ENCODE measurements at regions not wholly inside any gene's neighbourhood (a gene's known extent, or its start where the extent isn't known, plus 50 kb on each side); places are given as distances from the start of the nearest gene placed in this dataset.
"Not testable (repeated sequence)": the region's sequence is repeated elsewhere in the genome, so short reads cannot be mapped to it uniquely, and the experiment has no call there.

DNA sequence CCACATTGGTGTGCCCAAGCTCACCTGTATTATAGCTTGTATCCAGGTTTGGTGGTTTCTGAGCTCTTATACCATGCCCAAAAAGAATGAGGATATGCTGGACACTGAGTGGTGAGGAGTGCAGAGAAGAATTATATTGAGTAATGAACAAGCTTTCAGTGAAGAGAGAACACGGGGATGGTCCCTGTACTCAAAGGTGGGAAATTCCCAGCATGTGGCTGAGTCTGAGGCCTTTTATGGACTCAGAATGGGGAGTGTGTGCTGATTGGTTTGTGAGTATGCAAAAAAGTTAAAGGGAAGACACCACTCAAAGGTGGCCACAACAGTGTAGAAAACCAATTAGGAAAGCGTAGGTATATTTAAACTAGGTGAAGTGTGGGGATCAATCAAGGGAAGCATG is 191.2 kb upstream of the SLITRK6 start:
- H3K36me3 ChIP-seq (ENCODE audit: control insufficient read depth, insufficient read depth, low read length), result no peaks in the 10 kb centered on the region
- no CpG with 5 or more reads among the region's 2 CpGs for WGBS (ENCODE audit: insufficient coverage, insufficient read length)
- DNase-seq (ENCODE audit: low read depth, low spot score), result no peak
- no peak overlapping the region for H3K27ac ChIP-seq (ENCODE audit: low read length)
- H3K4me3 ChIP-seq (ENCODE audit: low read length), result no peak overlapping the region
- no peaks in the 10 kb centered on the region for H3K27me3 ChIP-seq (ENCODE audit: control insufficient read depth, insufficient read depth, low read length)
- H3K4me1 ChIP-seq (ENCODE audit: control insufficient read depth, insufficient read depth, low read length), result no peaks in the 10 kb centered on the region
- no peaks in the 10 kb centered on the region for H3K9me3 ChIP-seq (ENCODE audit: control insufficient read depth, insufficient read depth, low read length)

- H3K4me3 ChIP-seq (ENCODE audit: low read length), result no peak overlapping the region
- H3K36me3 ChIP-seq (ENCODE audit: control insufficient read depth, insufficient read depth, low read length), result no peaks in the 10 kb centered on the region
- H3K9me3 ChIP-seq (ENCODE audit: control insufficient read depth, insufficient read depth, low read length), result no peaks in the 10 kb centered on the region
- no CpG with 5 or more reads among the region's 1 CpG for WGBS (ENCODE audit: insufficient coverage, insufficient read length)
- no peak for DNase-seq (ENCODE audit: low read depth, low spot score)
- H3K4me1 ChIP-seq (ENCODE audit: control insufficient read depth, insufficient read depth, low read length), result no peaks in the 10 kb centered on the region
- H3K27me3 ChIP-seq (ENCODE audit: control insufficient read depth, insufficient read depth, low read length), result no peaks in the 10 kb centered on the region
- H3K27ac ChIP-seq (ENCODE audit: low read length), result no peak overlapping the region
These were observed 186.6 kb upstream of the SLITRK6 start for GRCh38 chr13:85985797-85986196.

DNA sequence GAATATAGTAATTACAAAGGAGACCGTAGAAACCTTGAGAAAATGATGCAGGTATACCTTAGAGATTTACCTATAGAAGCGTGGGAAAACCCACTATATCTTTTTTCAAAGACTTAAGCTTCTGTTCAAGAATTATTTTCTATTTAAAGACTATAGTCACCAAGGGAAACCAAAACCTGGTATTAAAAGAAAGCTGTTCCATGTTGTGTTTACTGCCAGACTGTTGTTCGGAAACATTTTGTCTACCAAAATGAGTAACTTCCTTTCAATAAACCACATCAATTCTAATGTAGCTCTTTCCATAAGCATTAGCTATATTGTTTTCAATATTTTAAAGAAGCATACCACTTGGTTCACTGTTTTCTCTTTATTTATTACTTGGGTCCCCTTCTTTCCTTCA is 182.9 kb upstream of the SLITRK6 start:
- DNase-seq (ENCODE audit: low read depth, low spot score), result no peak
- H3K27ac ChIP-seq (ENCODE audit: low read length), result no peak overlapping the region
- H3K27me3 ChIP-seq (ENCODE audit: control insufficient read depth, insufficient read depth, low read length), result no peaks in the 10 kb centered on the region
- H3K36me3 ChIP-seq (ENCODE audit: control insufficient read depth, insufficient read depth, low read length), result no peaks in the 10 kb centered on the region
- no peak overlapping the region for H3K4me3 ChIP-seq (ENCODE audit: low read length)
- no peaks in the 10 kb centered on the region for H3K4me1 ChIP-seq (ENCODE audit: control insufficient read depth, insufficient read depth, low read length)
- WGBS (ENCODE audit: insufficient coverage, insufficient read length), result no CpG with 5 or more reads among the region's 3 CpGs
- no peaks in the 10 kb centered on the region for H3K9me3 ChIP-seq (ENCODE audit: control insufficient read depth, insufficient read depth, low read length)

DNA sequence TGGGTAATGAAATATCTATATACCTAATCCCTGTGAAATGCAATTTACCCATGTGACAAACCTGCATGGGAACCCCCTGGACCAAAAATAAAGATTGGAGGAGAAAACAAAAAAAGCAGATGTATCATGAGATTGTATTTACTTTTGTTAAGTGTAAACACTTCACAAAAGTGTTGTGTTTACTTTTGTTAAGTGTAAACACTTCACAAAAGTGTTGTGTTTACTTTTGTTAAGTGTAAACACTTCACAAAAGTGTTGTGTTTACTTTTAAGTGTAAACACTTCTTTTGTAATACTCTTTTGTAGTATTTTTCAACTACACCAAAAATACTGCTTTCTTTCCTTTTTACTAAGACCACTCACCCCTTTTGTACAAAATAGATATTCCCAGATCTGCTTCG is 181.2 kb upstream of the SLITRK6 start:
- not testable (repeated sequence) for H3K27ac ChIP-seq (ENCODE audit: low read length); H3K4me3 ChIP-seq (ENCODE audit: low read length); H3K27me3 ChIP-seq (ENCODE audit: control insufficient read depth, insufficient read depth, low read length); H3K4me1 ChIP-seq (ENCODE audit: control insufficient read depth, insufficient read depth, low read length); DNase-seq (ENCODE audit: low read depth, low spot score); H3K9me3 ChIP-seq (ENCODE audit: control insufficient read depth, insufficient read depth, low read length); H3K36me3 ChIP-seq (ENCODE audit: control insufficient read depth, insufficient read depth, low read length)
- WGBS (ENCODE audit: insufficient coverage, insufficient read length), result no CpG with 5 or more reads among the region's 1 CpG

DNA sequence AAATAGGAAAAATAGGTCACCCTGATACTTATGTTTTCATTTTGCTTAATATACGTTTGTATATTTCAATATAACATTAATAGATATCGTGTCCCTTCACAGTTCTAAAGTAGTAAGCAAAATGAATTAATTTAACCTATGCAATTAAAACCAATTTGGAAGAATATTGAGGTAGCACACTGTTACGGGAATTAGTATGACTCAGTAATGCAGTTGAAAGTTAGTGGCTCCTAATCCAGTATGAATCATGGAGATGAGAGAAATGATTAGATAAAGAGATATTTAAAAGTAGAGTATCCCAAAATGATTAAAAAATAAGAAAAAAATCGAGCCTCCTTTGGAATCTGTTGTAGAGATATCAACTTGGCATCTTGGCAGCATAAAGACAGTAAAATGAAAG is 177.0 kb upstream of the SLITRK6 start:
- Histone ChIP-seq H3K27ac (ENCODE audit: low read length) (no peak overlapping the region), H3K9me3 (ENCODE audit: control insufficient read depth, insufficient read depth, low read length) (no peaks in the 10 kb centered on the region), H3K4me1 (ENCODE audit: control insufficient read depth, insufficient read depth, low read length) (no peaks in the 10 kb centered on the region), H3K4me3 (ENCODE audit: low read length) (no peak overlapping the region), H3K36me3 (ENCODE audit: control insufficient read depth, insufficient read depth, low read length) (no peaks in the 10 kb centered on the region), H3K27me3 (ENCODE audit: control insufficient read depth, insufficient read depth, low read length) (no peaks in the 10 kb centered on the region)
- WGBS (ENCODE audit: insufficient coverage, insufficient read length), result no CpG with 5 or more reads among the region's 4 CpGs
- no peak for DNase-seq (ENCODE audit: low read depth, low spot score)

GRCh38 chr13:85974608-85975366 is 175.6 kb upstream of the SLITRK6 start:
- no peak for DNase-seq (ENCODE audit: low read depth, low spot score)
- no peak overlapping the region for H3K27ac ChIP-seq (ENCODE audit: low read length)
- no peak overlapping the region for H3K4me3 ChIP-seq (ENCODE audit: low read length)
- no CpG with 5 or more reads among the region's 4 CpGs for WGBS (ENCODE audit: insufficient coverage, insufficient read length)
- H3K4me1 ChIP-seq (ENCODE audit: control insufficient read depth, insufficient read depth, low read length), result no peaks in the 10 kb centered on the region
- H3K36me3 ChIP-seq (ENCODE audit: control insufficient read depth, insufficient read depth, low read length), result no peaks in the 10 kb centered on the region
- H3K9me3 ChIP-seq (ENCODE audit: control insufficient read depth, insufficient read depth, low read length), result no peaks in the 10 kb centered on the region
- H3K27me3 ChIP-seq (ENCODE audit: control insufficient read depth, insufficient read depth, low read length), result no peaks in the 10 kb centered on the region

DNA sequence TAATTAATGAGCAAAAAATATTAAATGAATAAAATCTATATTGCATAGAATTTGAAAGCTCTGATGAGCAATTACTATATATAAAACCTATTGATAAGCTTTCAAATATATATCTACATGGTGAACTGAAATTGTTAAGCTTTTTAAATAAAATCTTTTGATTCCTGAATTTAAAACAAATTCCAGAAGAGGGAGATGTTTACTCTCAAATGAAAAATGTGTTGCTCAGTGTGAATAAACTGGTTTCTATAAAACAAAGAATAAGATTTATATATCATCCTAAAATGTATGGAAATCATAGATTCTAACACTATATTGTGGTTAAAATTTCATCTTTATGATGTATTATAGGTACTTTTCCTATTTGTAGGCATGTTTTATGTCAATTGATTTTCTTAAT is 171.5 kb upstream of the SLITRK6 start:
- Histone ChIP-seq H3K36me3 (ENCODE audit: control insufficient read depth, insufficient read depth, low read length) (no peaks in the 10 kb centered on the region), H3K4me3 (ENCODE audit: low read length) (no peak overlapping the region), H3K27me3 (ENCODE audit: control insufficient read depth, insufficient read depth, low read length) (no peaks in the 10 kb centered on the region), H3K27ac (ENCODE audit: low read length) (no peak overlapping the region), H3K9me3 (ENCODE audit: control insufficient read depth, insufficient read depth, low read length) (no peaks in the 10 kb centered on the region), H3K4me1 (ENCODE audit: control insufficient read depth, insufficient read depth, low read length) (no peaks in the 10 kb centered on the region)
- no peak for DNase-seq (ENCODE audit: low read depth, low spot score)

GRCh38 chr13:85969331-85969730 is 170.1 kb upstream of the SLITRK6 start:
- no peaks in the 10 kb centered on the region for H3K27me3 ChIP-seq (ENCODE audit: control insufficient read depth, insufficient read depth, low read length)
- no peak overlapping the region for H3K4me3 ChIP-seq (ENCODE audit: low read length)
- no peaks in the 10 kb centered on the region for H3K9me3 ChIP-seq (ENCODE audit: control insufficient read depth, insufficient read depth, low read length)
- no peaks in the 10 kb centered on the region for H3K4me1 ChIP-seq (ENCODE audit: control insufficient read depth, insufficient read depth, low read length)
- no peak for DNase-seq (ENCODE audit: low read depth, low spot score)
- no peaks in the 10 kb centered on the region for H3K36me3 ChIP-seq (ENCODE audit: control insufficient read depth, insufficient read depth, low read length)
- no peak overlapping the region for H3K27ac ChIP-seq (ENCODE audit: low read length)

DNA sequence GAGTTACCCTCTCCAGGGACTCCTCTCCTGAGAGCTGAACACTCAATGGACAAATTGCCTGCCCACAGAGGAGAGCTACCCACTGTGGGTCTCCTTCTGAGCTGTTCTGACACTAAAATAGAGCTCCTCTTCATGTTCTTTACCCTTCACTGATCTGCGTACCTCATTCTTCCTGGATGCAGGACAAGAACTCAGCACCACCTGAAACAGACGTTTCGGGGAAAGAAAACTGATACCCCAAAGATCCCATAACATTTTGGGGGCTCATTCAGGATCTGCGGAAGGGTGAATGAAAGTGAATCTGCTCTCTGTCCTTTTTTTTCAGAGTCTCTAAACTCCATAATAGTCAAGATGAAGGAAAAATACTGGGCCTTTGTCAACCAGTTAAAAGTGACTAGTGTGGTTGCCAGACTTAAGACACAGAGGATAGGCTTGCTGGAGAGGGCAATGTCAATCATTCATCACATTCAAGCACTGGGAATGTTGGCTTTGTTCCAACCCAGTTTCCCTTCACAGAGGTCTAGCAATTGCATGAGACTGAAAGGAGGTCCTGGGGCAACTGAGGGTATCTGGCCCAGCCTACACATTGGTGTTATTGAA is 136.7 kb upstream of the SLITRK6 start:
- H3K27me3 ChIP-seq (ENCODE audit: control insufficient read depth, insufficient read depth, low read length), result no peaks in the 10 kb centered on the region
- no peaks in the 10 kb centered on the region for H3K36me3 ChIP-seq (ENCODE audit: control insufficient read depth, insufficient read depth, low read length)
- H3K4me1 ChIP-seq (ENCODE audit: control insufficient read depth, insufficient read depth, low read length), result no peaks in the 10 kb centered on the region
- no CpG with 5 or more reads among the region's 4 CpGs for WGBS (ENCODE audit: insufficient coverage, insufficient read length)
- no peak for DNase-seq (ENCODE audit: low read depth, low spot score)
- H3K27ac ChIP-seq (ENCODE audit: low read length), result no peak overlapping the region
- H3K4me3 ChIP-seq (ENCODE audit: low read length), result no peak overlapping the region
- H3K9me3 ChIP-seq (ENCODE audit: control insufficient read depth, insufficient read depth, low read length), result peaks cover 4% of the 10 kb centered on the region

GRCh38 chr13:85930108-85930507 is 130.9 kb upstream of the SLITRK6 start:
- no CpG with 5 or more reads among the region's 2 CpGs for WGBS (ENCODE audit: insufficient coverage, insufficient read length)
- no peak overlapping the region for H3K27ac ChIP-seq (ENCODE audit: low read length)
- DNase-seq (ENCODE audit: low read depth, low spot score), result no peak
- H3K36me3 ChIP-seq (ENCODE audit: control insufficient read depth, insufficient read depth, low read length), result no peaks in the 10 kb centered on the region
- H3K27me3 ChIP-seq (ENCODE audit: control insufficient read depth, insufficient read depth, low read length), result no peaks in the 10 kb centered on the region
- H3K4me3 ChIP-seq (ENCODE audit: low read length), result no peak overlapping the region
- H3K9me3 ChIP-seq (ENCODE audit: control insufficient read depth, insufficient read depth, low read length), result no peaks in the 10 kb centered on the region
- H3K4me1 ChIP-seq (ENCODE audit: control insufficient read depth, insufficient read depth, low read length), result no peaks in the 10 kb centered on the region

GRCh38 chr13:85910962-85911361 is 111.7 kb upstream of the SLITRK6 start:
- H3K36me3 ChIP-seq (ENCODE audit: control insufficient read depth, insufficient read depth, low read length), result no peaks in the 10 kb centered on the region
- WGBS (ENCODE audit: insufficient coverage, insufficient read length), result no CpG with 5 or more reads among the region's 1 CpG
- no peaks in the 10 kb centered on the region for H3K27me3 ChIP-seq (ENCODE audit: control insufficient read depth, insufficient read depth, low read length)
- no peaks in the 10 kb centered on the region for H3K9me3 ChIP-seq (ENCODE audit: control insufficient read depth, insufficient read depth, low read length)
- no peaks in the 10 kb centered on the region for H3K4me1 ChIP-seq (ENCODE audit: control insufficient read depth, insufficient read depth, low read length)
- DNase-seq (ENCODE audit: low read depth, low spot score), result no peak
- no peak overlapping the region for H3K4me3 ChIP-seq (ENCODE audit: low read length)
- no peak overlapping the region for H3K27ac ChIP-seq (ENCODE audit: low read length)

All from iPS DF 6.9 (cell line).